ENCODE measurements at regions not wholly inside any gene's neighbourhood (a gene's known extent, or its start where the extent isn't known, plus 50 kb on each side); places are given as distances from the start of the nearest gene placed in this dataset.

DNA sequence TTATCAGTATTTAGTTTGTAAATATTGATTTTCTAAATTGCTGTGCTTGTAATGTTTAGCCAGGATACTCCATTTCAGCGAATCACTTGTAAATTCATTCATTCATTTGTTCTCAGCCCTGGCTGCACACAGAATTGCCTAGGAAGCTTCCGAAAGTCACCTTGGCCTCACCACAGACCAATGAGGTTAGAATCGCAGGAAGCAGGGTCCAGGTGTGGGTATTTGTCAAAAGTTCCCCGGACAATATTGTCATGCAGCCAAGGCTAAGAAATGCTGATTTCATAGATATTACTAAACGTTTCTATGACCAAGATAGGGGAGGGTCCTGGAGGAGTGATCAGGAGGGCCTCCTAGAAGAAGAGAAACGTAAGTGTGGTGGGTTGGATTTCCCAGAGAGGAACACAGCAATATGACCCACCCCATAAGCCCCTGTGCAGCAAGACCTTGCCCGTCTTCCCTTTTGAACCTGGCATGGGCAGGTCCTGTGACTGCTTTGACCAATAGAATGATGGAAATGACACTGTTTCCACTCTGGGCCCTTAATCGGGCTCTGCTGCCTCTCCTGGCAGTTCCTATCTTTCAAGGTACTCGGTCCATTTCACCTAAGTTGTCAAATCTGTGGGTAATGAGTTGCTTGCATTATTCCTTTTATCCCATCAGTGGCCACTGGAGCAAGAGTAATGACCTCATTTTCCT is 238.7 kb downstream of the FOXL1 start:
- DNase-seq (ENCODE audit: extremely low read depth, insufficient read length) = no peak
- Histone ChIP-seq H3K36me3 (ENCODE audit: control insufficient read depth, insufficient read depth, low read length) (no peaks in the 10 kb centered on the region), H3K4me3 (replicated peaks; ENCODE audit: low read depth, low read length) (no peak overlapping the region), H3K27me3 (replicated peaks; ENCODE audit: control insufficient read depth, insufficient read depth, low read length) (peaks cover 1% of the 10 kb centered on the region; the same call in 1 of the 2 replicates)
- TF ChIP-seq, protein P1, sequence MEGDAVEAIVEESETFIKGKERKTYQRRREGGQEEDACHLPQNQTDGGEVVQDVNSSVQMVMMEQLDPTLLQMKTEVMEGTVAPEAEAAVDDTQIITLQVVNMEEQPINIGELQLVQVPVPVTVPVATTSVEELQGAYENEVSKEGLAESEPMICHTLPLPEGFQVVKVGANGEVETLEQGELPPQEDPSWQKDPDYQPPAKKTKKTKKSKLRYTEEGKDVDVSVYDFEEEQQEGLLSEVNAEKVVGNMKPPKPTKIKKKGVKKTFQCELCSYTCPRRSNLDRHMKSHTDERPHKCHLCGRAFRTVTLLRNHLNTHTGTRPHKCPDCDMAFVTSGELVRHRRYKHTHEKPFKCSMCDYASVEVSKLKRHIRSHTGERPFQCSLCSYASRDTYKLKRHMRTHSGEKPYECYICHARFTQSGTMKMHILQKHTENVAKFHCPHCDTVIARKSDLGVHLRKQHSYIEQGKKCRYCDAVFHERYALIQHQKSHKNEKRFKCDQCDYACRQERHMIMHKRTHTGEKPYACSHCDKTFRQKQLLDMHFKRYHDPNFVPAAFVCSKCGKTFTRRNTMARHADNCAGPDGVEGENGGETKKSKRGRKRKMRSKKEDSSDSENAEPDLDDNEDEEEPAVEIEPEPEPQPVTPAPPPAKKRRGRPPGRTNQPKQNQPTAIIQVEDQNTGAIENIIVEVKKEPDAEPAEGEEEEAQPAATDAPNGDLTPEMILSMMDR (IDR thresholded peaks at IDR 0.05; ENCODE audit: insufficient read depth, low read length, poor library complexity, severe bottlenecking) = no peak

GRCh38 chr16:86818671-86819532 is 240.6 kb downstream of the FOXL1 start:
- TF ChIP-seq, protein P1 (IDR thresholded peaks at IDR 0.05; ENCODE audit: insufficient read depth, low read length, poor library complexity, severe bottlenecking) = no peak
- H3K4me3 ChIP-seq (replicated peaks; ENCODE audit: low read depth, low read length) = no peak overlapping the region
- no peaks in the 10 kb centered on the region for H3K36me3 ChIP-seq (ENCODE audit: control insufficient read depth, insufficient read depth, low read length)
- H3K27me3 ChIP-seq (replicated peaks; ENCODE audit: control insufficient read depth, insufficient read depth, low read length) = peaks cover 3% of the 10 kb centered on the region
- no peak for DNase-seq (ENCODE audit: extremely low read depth, insufficient read length)

GRCh38 chr16:86819533-86819892 is 241.2 kb downstream of the FOXL1 start:
- Histone ChIP-seq H3K36me3 (ENCODE audit: control insufficient read depth, insufficient read depth, low read length) (no peaks in the 10 kb centered on the region), H3K4me3 (replicated peaks; ENCODE audit: low read depth, low read length) (no peak overlapping the region), H3K27me3 (replicated peaks; ENCODE audit: control insufficient read depth, insufficient read depth, low read length) (peaks cover 3% of the 10 kb centered on the region)
- DNase-seq (ENCODE audit: extremely low read depth, insufficient read length) = no peak
- TF ChIP-seq, protein P1 (IDR thresholded peaks at IDR 0.05; ENCODE audit: insufficient read depth, low read length, poor library complexity, severe bottlenecking) = no peak

DNA sequence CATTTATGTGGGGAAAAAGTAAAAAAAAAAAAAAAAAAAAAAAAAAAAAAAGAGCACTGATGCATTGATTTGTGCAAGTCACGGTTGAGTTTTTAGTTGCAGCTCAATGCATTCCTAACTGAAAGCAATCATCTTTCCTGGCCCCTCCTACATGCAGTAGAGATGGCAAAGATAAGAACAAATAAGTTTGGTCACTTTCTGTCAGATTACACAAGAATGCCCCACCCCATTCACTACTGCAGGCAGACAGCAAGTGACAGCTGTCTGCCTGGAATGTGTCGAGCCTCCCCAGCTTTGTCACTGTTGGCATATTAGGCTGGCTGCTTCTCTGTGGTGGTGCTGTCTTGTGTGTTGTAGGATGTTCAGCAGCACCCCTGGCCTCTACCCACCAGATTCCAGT is 243.5 kb downstream of the FOXL1 start:
- no peak for DNase-seq (ENCODE audit: extremely low read depth, insufficient read length)
- TF ChIP-seq, protein P1 (IDR thresholded peaks at IDR 0.05; ENCODE audit: insufficient read depth, low read length, poor library complexity, severe bottlenecking) = no peak
- Histone ChIP-seq H3K4me3 (replicated peaks; ENCODE audit: low read depth, low read length) (no peak overlapping the region), H3K36me3 (ENCODE audit: control insufficient read depth, insufficient read depth, low read length) (no peaks in the 10 kb centered on the region), H3K27me3 (replicated peaks; ENCODE audit: control insufficient read depth, insufficient read depth, low read length) (peaks cover 6% of the 10 kb centered on the region)

GRCh38 chr16:86823125-86823524 is 244.8 kb downstream of the FOXL1 start:
- peaks cover 4% of the 10 kb centered on the region for H3K27me3 ChIP-seq (replicated peaks; ENCODE audit: control insufficient read depth, insufficient read depth, low read length)
- no peak overlapping the region for H3K4me3 ChIP-seq (replicated peaks; ENCODE audit: low read depth, low read length)
- TF ChIP-seq, protein P1 (IDR thresholded peaks at IDR 0.05; ENCODE audit: insufficient read depth, low read length, poor library complexity, severe bottlenecking) = no peak
- DNase-seq (ENCODE audit: extremely low read depth, insufficient read length) = no peak
- H3K36me3 ChIP-seq (ENCODE audit: control insufficient read depth, insufficient read depth, low read length) = no peaks in the 10 kb centered on the region

Measured in GM06990 (cell line).